ENCODE measurements at regions not wholly inside any gene's neighbourhood (a gene's known extent, or its start where the extent isn't known, plus 50 kb on each side); places are given as distances from the start of the nearest gene placed in this dataset.

DNA sequence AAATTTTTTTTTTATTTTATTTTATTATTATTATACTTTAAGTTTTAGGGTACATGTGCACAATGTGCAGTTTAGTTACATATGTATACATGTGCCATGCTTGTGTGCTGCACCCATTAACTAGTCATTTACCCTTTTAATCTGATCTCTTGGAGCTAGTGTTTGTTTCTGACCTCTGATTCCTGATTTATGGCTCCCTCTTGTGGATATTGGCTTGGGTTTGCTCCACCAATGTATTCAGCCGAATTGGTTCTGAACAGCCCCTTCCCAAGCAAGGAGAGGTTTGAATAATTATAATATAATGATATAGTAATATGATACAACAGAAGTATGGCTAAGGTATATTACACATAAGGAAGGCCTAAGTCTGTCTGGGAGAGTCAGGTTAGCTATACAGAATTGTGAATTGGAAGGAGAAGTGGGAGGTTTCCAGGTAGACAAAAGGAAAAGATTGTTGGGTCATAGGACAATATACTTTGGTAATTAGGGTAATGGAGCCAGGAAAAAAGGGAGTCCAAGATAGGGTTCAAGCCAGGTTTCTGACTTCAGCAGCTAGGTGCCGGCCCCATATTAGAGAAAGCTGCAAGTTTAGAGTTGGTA lies 53.1 kb upstream of the HMCN1 start:
- no peak overlapping the region for H3K9ac ChIP-seq (ENCODE audit: low read length)
- no peaks in the 10 kb centered on the region for H3K36me3 ChIP-seq (ENCODE audit: control insufficient read depth, low read depth, low read length)
- no peaks in the 10 kb centered on the region for H3K4me1 ChIP-seq (ENCODE audit: control insufficient read depth, low read depth, low read length)
- H3K4me3 ChIP-seq (ENCODE audit: low read length): no peak overlapping the region
- no peaks in the 10 kb centered on the region for H3K27me3 ChIP-seq (ENCODE audit: control insufficient read depth, insufficient read depth, low read length)
- H3K27ac ChIP-seq (ENCODE audit: low read length): no peak overlapping the region
- no peaks in the 10 kb centered on the region for H3K9me3 ChIP-seq (ENCODE audit: control insufficient read depth, low read depth, low read length)

DNA sequence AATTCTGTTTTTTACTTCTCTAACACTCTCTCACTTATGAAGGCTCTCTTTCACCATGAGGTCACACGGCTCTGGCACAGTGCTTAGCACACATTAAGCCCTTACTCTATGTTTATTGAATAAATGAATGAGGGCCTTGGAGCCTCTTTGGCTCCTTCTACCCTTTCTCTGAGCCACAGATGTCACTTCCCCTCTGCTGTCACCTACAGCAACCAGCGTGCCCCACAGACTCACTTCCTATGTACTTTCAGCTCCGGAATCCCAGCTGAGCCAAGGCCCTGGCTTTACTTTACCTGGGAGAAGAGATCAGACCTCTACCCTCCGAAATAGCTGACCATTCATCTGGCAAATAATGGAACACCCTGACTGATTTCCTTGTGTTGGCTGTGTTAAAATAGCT lies 53.7 kb upstream of the HMCN1 start:
- H3K4me3 ChIP-seq (ENCODE audit: low read length): no peak overlapping the region
- no peaks in the 10 kb centered on the region for H3K36me3 ChIP-seq (ENCODE audit: control insufficient read depth, low read depth, low read length)
- no peaks in the 10 kb centered on the region for H3K9me3 ChIP-seq (ENCODE audit: control insufficient read depth, low read depth, low read length)
- H3K9ac ChIP-seq (ENCODE audit: low read length): no peak overlapping the region
- no peaks in the 10 kb centered on the region for H3K4me1 ChIP-seq (ENCODE audit: control insufficient read depth, low read depth, low read length)
- H3K27me3 ChIP-seq (ENCODE audit: control insufficient read depth, insufficient read depth, low read length): no peaks in the 10 kb centered on the region
- no peak overlapping the region for H3K27ac ChIP-seq (ENCODE audit: low read length)

DNA sequence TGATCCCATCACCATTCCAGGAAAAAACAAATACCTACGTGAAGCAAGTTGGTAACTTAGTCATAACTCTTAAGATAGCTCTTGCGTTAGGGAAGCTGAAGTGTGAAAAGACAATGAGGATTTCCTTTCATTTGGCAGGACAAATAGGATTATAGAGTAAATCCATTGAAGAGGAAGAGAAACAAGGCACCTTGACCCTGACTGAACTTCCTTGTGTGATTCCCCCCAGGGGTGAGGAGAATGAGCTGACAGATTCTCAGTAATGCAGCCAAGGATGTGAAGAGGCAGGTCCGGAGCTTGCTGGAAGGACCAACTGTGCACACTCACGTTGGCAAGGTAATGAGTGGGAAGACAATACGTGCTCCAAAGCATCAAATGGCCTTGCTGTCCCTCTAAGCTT lies 55.0 kb upstream of the HMCN1 start:
- Histone ChIP-seq H3K36me3 (ENCODE audit: control insufficient read depth, low read depth, low read length) (no peaks in the 10 kb centered on the region), H3K27ac (ENCODE audit: low read length) (no peak overlapping the region), H3K4me1 (ENCODE audit: control insufficient read depth, low read depth, low read length) (peaks cover 3% of the 10 kb centered on the region)

GRCh38 chr1:185676969-185677368 lies 57.2 kb upstream of the HMCN1 start:
- H3K4me1 ChIP-seq (ENCODE audit: control insufficient read depth, low read depth, low read length): peaks cover 6% of the 10 kb centered on the region
- H3K4me3 ChIP-seq (ENCODE audit: low read length): no peak overlapping the region
- H3K9ac ChIP-seq (ENCODE audit: low read length): no peak overlapping the region
- no peaks in the 10 kb centered on the region for H3K9me3 ChIP-seq (ENCODE audit: control insufficient read depth, low read depth, low read length)
- no peak overlapping the region for H3K27ac ChIP-seq (ENCODE audit: low read length)
- no peaks in the 10 kb centered on the region for H3K27me3 ChIP-seq (ENCODE audit: control insufficient read depth, insufficient read depth, low read length)
- H3K36me3 ChIP-seq (ENCODE audit: control insufficient read depth, low read depth, low read length): no peaks in the 10 kb centered on the region

More for the DNA sequence above, 55.0 kb upstream of the HMCN1 start:
- Histone ChIP-seq H3K4me3 (ENCODE audit: low read length) (no peak overlapping the region), H3K9me3 (ENCODE audit: control insufficient read depth, low read depth, low read length) (no peaks in the 10 kb centered on the region), H3K9ac (ENCODE audit: low read length) (no peak overlapping the region), H3K27me3 (ENCODE audit: control insufficient read depth, insufficient read depth, low read length) (no peaks in the 10 kb centered on the region)

DNA sequence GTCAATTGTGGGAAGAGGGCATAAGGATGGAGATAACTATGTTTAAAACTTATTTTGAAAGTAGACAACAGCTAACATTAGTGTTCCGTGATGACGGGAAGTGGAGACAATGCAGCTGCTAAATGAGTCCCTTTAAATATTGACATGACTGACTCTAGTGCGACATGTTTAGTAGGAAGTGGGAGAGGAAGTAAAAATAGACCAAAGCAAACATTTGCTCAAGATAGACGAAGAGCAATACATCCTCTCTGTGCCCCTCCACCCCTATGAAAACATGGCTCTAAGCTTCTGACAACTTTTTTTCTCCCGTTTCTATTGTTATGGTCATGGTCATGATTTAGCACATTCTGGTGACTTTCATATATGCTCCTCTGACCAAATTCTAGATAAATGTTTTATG lies 60.0 kb upstream of the HMCN1 start:
- Histone ChIP-seq H3K9me3 (ENCODE audit: control insufficient read depth, low read depth, low read length) (no peaks in the 10 kb centered on the region), H3K9ac (ENCODE audit: low read length) (no peak overlapping the region), H3K36me3 (ENCODE audit: control insufficient read depth, low read depth, low read length) (no peaks in the 10 kb centered on the region)

DNA sequence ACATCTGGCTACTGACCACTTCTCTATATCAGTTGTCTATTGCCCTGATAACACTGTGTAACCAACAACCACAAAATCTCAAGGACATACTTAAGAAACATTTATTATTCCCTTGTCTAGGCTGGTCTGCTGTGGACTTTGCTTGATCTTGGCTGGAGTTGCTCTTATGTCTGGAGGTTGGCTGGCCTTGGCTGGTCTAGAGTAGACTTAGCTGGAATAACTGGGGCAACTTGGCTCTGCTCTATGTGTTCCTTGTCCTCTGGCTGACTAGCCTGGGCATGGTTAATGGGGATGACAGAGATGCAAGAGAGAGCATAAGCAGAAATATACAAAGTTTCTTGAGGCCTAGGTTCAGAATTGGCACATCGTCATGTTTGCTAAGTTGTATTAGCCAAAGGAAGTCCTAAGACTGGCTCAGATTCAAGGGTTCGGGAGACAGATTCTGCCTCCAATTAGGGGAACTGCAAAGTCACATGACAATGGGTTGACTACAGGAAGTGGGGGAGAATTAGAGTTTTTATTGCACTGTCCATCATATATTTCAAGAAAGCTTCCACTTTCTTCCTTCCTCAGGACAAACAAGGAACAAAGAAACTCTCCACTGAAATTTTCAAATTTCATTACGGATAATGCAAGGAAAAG lies 61.4 kb upstream of the HMCN1 start:
- H3K9ac ChIP-seq (ENCODE audit: low read length): no peak overlapping the region
- H3K9me3 ChIP-seq (ENCODE audit: control insufficient read depth, low read depth, low read length): no peaks in the 10 kb centered on the region
- H3K27ac ChIP-seq (ENCODE audit: low read length): no peak overlapping the region
- no peaks in the 10 kb centered on the region for H3K27me3 ChIP-seq (ENCODE audit: control insufficient read depth, insufficient read depth, low read length)
- H3K36me3 ChIP-seq (ENCODE audit: control insufficient read depth, low read depth, low read length): no peaks in the 10 kb centered on the region
- peaks cover 6% of the 10 kb centered on the region for H3K4me1 ChIP-seq (ENCODE audit: control insufficient read depth, low read depth, low read length)
- H3K4me3 ChIP-seq (ENCODE audit: low read length): no peak overlapping the region

More for the DNA sequence above, 60.0 kb upstream of the HMCN1 start:
- peaks cover 6% of the 10 kb centered on the region for H3K4me1 ChIP-seq (ENCODE audit: control insufficient read depth, low read depth, low read length)
- no peak overlapping the region for H3K27ac ChIP-seq (ENCODE audit: low read length)
- H3K27me3 ChIP-seq (ENCODE audit: control insufficient read depth, insufficient read depth, low read length): no peaks in the 10 kb centered on the region
- H3K4me3 ChIP-seq (ENCODE audit: low read length): no peak overlapping the region

- Histone ChIP-seq H3K4me1 (ENCODE audit: control insufficient read depth, low read depth, low read length) (peaks cover 11% of the 10 kb centered on the region), H3K9me3 (ENCODE audit: control insufficient read depth, low read depth, low read length) (no peaks in the 10 kb centered on the region), H3K27me3 (ENCODE audit: control insufficient read depth, insufficient read depth, low read length) (no peaks in the 10 kb centered on the region), H3K36me3 (ENCODE audit: control insufficient read depth, low read depth, low read length) (no peaks in the 10 kb centered on the region), H3K27ac (ENCODE audit: low read length) (no peak overlapping the region), H3K9ac (ENCODE audit: low read length) (no peak overlapping the region), H3K4me3 (ENCODE audit: low read length) (no peak overlapping the region)
Measured at GRCh38 chr1:185670187-185670627, 64.0 kb upstream of the HMCN1 start.

- Histone ChIP-seq H3K4me3 (ENCODE audit: low read length) (no peak overlapping the region), H3K27ac (ENCODE audit: low read length) (no peak overlapping the region), H3K27me3 (ENCODE audit: control insufficient read depth, insufficient read depth, low read length) (no peaks in the 10 kb centered on the region), H3K9me3 (ENCODE audit: control insufficient read depth, low read depth, low read length) (no peaks in the 10 kb centered on the region), H3K36me3 (ENCODE audit: control insufficient read depth, low read depth, low read length) (no peaks in the 10 kb centered on the region), H3K9ac (ENCODE audit: low read length) (no peak overlapping the region), H3K4me1 (ENCODE audit: control insufficient read depth, low read depth, low read length) (peaks cover 5% of the 10 kb centered on the region)
Measured at GRCh38 chr1:185668013-185668412, 66.2 kb upstream of the HMCN1 start.

DNA sequence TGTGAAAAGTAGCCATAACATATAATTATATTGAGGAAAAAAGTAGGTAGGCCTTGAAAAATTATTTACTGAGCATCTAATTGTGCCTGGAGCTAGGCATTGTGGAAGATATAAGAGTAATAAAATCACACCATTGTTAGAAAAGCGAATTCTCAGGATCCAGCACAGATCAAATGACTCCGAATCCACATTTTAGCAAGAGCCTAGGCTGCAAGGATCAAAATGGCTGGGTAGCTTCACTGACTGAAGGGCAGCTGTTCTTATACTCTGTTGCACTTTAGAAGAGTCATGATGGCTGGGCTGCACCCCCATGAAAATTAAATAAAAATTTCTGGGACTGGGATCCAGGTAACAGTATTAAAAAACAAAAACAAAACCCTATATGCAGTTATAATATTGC lies 67.6 kb upstream of the HMCN1 start:
- Histone ChIP-seq H3K27me3 (ENCODE audit: control insufficient read depth, insufficient read depth, low read length) (no peaks in the 10 kb centered on the region), H3K4me3 (ENCODE audit: low read length) (no peak overlapping the region), H3K9me3 (ENCODE audit: control insufficient read depth, low read depth, low read length) (no peaks in the 10 kb centered on the region), H3K9ac (ENCODE audit: low read length) (no peak overlapping the region), H3K36me3 (ENCODE audit: control insufficient read depth, low read depth, low read length) (no peaks in the 10 kb centered on the region), H3K4me1 (ENCODE audit: control insufficient read depth, low read depth, low read length) (peaks cover 5% of the 10 kb centered on the region), H3K27ac (ENCODE audit: low read length) (no peak overlapping the region)

- no peaks in the 10 kb centered on the region for H3K9me3 ChIP-seq (ENCODE audit: control insufficient read depth, low read depth, low read length)
- H3K36me3 ChIP-seq (ENCODE audit: control insufficient read depth, low read depth, low read length): no peaks in the 10 kb centered on the region
- no peak overlapping the region for H3K27ac ChIP-seq (ENCODE audit: low read length)
- H3K4me1 ChIP-seq (ENCODE audit: control insufficient read depth, low read depth, low read length): peaks cover 5% of the 10 kb centered on the region
- H3K9ac ChIP-seq (ENCODE audit: low read length): no peak overlapping the region
- no peak overlapping the region for H3K4me3 ChIP-seq (ENCODE audit: low read length)
- H3K27me3 ChIP-seq (ENCODE audit: control insufficient read depth, insufficient read depth, low read length): no peaks in the 10 kb centered on the region
Measured at GRCh38 chr1:185663771-185664296, 70.4 kb upstream of the HMCN1 start.

DNA sequence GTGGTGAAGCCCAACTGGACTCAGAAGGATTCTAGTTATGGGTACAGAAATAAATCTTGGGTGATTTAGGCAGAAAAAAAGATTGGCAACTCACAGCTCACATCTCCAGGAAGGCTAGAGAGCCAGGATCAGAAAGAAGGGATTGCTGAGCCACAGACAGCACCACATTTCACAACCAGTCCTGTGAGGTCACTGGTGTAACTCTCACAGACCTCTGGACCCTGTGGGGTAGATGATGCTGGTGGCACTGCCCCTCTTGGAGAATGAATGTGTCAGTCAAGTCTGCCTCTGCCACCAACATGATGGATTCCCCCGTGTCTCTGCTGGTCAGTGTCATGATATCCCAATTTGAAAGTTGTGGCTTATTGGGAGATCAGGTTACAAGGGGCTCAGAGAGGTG lies 70.9 kb upstream of the HMCN1 start:
- Histone ChIP-seq H3K36me3 (ENCODE audit: control insufficient read depth, low read depth, low read length) (no peaks in the 10 kb centered on the region), H3K4me3 (ENCODE audit: low read length) (no peak overlapping the region), H3K27me3 (ENCODE audit: control insufficient read depth, insufficient read depth, low read length) (no peaks in the 10 kb centered on the region), H3K9ac (ENCODE audit: low read length) (no peak overlapping the region), H3K9me3 (ENCODE audit: control insufficient read depth, low read depth, low read length) (no peaks in the 10 kb centered on the region), H3K4me1 (ENCODE audit: control insufficient read depth, low read depth, low read length) (peaks cover 5% of the 10 kb centered on the region), H3K27ac (ENCODE audit: low read length) (no peak overlapping the region)

DNA sequence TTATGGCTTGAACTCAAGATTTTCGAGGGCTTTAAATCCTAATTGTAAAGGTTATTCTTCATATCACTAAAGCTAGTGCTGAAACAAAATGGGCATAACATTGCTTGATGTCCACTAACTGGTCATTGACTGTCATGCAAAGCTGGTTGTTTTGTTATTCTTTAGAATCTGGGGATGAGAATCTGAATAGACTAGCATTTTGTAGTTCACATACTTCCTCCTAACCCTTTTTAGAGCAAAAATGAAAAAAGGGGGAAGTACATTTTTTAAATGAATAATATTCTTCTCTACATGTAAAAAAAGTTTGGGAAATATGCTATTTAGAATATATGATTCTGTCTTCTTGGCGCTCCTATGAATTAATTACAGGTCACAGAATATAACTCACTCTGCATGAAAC lies 72.2 kb upstream of the HMCN1 start:
- Histone ChIP-seq H3K9me3 (ENCODE audit: control insufficient read depth, low read depth, low read length) (no peaks in the 10 kb centered on the region), H3K36me3 (ENCODE audit: control insufficient read depth, low read depth, low read length) (no peaks in the 10 kb centered on the region), H3K27ac (ENCODE audit: low read length) (no peak overlapping the region), H3K4me3 (ENCODE audit: low read length) (no peak overlapping the region), H3K9ac (ENCODE audit: low read length) (no peak overlapping the region), H3K4me1 (ENCODE audit: control insufficient read depth, low read depth, low read length) (peaks cover 5% of the 10 kb centered on the region), H3K27me3 (ENCODE audit: control insufficient read depth, insufficient read depth, low read length) (no peaks in the 10 kb centered on the region)
